ENCODE measurements at regions not wholly inside any gene's neighbourhood (a gene's known extent, or its start where the extent isn't known, plus 50 kb on each side); places are given as distances from the start of the nearest gene placed in this dataset.

DNA sequence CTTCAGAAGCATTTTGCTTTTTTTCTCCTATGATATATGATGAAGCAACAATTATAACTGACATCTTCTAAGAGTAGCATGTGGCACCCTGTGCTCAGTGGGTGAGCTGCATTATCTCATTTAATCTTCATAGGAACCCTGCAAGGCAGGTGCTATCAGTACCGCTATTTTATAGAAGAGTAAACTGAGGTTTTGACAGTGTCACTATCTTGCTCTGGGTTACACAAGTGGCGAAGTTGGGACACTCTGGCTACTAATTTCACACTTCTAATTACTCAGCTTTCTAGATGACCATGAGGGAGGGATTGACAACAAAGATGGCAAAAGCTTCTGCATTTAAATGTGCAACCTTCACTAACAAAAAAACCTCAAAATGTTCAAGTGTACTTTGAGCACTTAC lies 76.9 kb upstream of the CAMK2D start:
- CTCF ChIA-PET, result no interaction called here
- ATAC-seq (no peak), DNase-seq (ENCODE audit: low read depth, low spot score) (no peak)
- H3K4me3 ChIP-seq (ENCODE audit: low read depth in 2 of 2, low read length in 2 of 2), result no peak overlapping the region
- no peak overlapping the region for H3K27ac ChIP-seq (ENCODE audit: low read length)
- in situ Hi-C loops (cut with HindIII; ENCODE audit: low pct_unique_long_range_greater_than_20kb, low sequenced_read_pairs) (no loop called here), intact Hi-C loops (cut with micrococcal nuclease; ENCODE audit: unreplicated experiment) (no loop called here)
- H3K36me3 ChIP-seq (ENCODE audit: control insufficient read depth, insufficient read depth, low read length), result no peaks in the 10 kb centered on the region
- no peaks in the 10 kb centered on the region for H3K9me3 ChIP-seq (ENCODE audit: control insufficient read depth, insufficient read depth, low read depth, low read length)
- H3K4me1 ChIP-seq (ENCODE audit: control insufficient read depth, insufficient read depth, low read length), result no peaks in the 10 kb centered on the region
- TF ChIP-seq SIN3A (IDR thresholded peaks at IDR 0.05; ENCODE audit: borderline replicate concordance, insufficient read depth, low read depth, low read length) (no peak), TCF7L2 (IDR thresholded peaks at IDR 0.05; ENCODE audit: low read depth, low read length) (no peak), POLR2AphosphoS5 (IDR thresholded peaks at IDR 0.05; ENCODE audit: low read depth, low read length) (no peak)
- TF ChIP-seq, protein P1, sequence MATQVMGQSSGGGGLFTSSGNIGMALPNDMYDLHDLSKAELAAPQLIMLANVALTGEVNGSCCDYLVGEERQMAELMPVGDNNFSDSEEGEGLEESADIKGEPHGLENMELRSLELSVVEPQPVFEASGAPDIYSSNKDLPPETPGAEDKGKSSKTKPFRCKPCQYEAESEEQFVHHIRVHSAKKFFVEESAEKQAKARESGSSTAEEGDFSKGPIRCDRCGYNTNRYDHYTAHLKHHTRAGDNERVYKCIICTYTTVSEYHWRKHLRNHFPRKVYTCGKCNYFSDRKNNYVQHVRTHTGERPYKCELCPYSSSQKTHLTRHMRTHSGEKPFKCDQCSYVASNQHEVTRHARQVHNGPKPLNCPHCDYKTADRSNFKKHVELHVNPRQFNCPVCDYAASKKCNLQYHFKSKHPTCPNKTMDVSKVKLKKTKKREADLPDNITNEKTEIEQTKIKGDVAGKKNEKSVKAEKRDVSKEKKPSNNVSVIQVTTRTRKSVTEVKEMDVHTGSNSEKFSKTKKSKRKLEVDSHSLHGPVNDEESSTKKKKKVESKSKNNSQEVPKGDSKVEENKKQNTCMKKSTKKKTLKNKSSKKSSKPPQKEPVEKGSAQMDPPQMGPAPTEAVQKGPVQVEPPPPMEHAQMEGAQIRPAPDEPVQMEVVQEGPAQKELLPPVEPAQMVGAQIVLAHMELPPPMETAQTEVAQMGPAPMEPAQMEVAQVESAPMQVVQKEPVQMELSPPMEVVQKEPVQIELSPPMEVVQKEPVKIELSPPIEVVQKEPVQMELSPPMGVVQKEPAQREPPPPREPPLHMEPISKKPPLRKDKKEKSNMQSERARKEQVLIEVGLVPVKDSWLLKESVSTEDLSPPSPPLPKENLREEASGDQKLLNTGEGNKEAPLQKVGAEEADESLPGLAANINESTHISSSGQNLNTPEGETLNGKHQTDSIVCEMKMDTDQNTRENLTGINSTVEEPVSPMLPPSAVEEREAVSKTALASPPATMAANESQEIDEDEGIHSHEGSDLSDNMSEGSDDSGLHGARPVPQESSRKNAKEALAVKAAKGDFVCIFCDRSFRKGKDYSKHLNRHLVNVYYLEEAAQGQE (IDR thresholded peaks at IDR 0.05; ENCODE audit: insufficient read depth in 1 of 2, low read depth in 2 of 2, low read length in 1 of 2), result no peak
- TF ChIP-seq, protein P2, sequence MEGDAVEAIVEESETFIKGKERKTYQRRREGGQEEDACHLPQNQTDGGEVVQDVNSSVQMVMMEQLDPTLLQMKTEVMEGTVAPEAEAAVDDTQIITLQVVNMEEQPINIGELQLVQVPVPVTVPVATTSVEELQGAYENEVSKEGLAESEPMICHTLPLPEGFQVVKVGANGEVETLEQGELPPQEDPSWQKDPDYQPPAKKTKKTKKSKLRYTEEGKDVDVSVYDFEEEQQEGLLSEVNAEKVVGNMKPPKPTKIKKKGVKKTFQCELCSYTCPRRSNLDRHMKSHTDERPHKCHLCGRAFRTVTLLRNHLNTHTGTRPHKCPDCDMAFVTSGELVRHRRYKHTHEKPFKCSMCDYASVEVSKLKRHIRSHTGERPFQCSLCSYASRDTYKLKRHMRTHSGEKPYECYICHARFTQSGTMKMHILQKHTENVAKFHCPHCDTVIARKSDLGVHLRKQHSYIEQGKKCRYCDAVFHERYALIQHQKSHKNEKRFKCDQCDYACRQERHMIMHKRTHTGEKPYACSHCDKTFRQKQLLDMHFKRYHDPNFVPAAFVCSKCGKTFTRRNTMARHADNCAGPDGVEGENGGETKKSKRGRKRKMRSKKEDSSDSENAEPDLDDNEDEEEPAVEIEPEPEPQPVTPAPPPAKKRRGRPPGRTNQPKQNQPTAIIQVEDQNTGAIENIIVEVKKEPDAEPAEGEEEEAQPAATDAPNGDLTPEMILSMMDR (IDR thresholded peaks at IDR 0.05), result no peak
- POLR2A ChIA-PET, result no interaction called here
- H3K27me3 ChIP-seq (ENCODE audit: control insufficient read depth, insufficient read depth, low read length), result no peaks in the 10 kb centered on the region
- no TSS peak for BruUV-seq (replicated peaks)

DNA sequence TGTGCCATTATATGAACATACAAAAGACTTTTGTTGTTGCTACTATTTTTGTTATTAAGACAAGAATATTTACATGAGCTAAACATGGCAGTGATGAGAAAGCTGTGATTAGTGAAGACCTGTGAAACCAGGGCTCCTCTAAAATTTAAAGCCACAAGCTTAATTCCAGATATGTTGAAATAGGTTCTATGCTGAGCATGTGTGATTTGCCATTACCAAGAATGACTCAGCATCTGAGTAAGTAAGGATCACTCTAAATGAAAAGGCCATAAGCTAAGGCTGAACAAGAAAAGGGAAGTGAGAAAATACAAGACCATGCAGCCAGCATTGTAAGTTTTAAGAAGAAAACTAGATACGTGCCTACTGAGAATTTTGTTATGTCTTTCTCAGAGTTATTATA lies 75.9 kb upstream of the CAMK2D start:
- Histone ChIP-seq H3K4me1 (ENCODE audit: control insufficient read depth, insufficient read depth, low read length) (no peaks in the 10 kb centered on the region), H3K4me3 (ENCODE audit: low read depth in 2 of 2, low read length in 2 of 2) (no peak overlapping the region), H3K36me3 (ENCODE audit: control insufficient read depth, insufficient read depth, low read length) (no peaks in the 10 kb centered on the region), H3K27ac (ENCODE audit: low read length) (no peak overlapping the region), H3K27me3 (ENCODE audit: control insufficient read depth, insufficient read depth, low read length) (no peaks in the 10 kb centered on the region), H3K9me3 (ENCODE audit: control insufficient read depth, insufficient read depth, low read depth, low read length) (no peaks in the 10 kb centered on the region)
- intact Hi-C loops (cut with micrococcal nuclease; ENCODE audit: unreplicated experiment) (no loop called here), in situ Hi-C loops (cut with HindIII; ENCODE audit: low pct_unique_long_range_greater_than_20kb, low sequenced_read_pairs) (no loop called here)
- POLR2A ChIA-PET, result no interaction called here
- DNase-seq (ENCODE audit: low read depth, low spot score) (peak; percentile 2), ATAC-seq (no peak)
- TF ChIP-seq, protein P2 (IDR thresholded peaks at IDR 0.05), result no peak
- no peak for TF ChIP-seq TCF7L2 (IDR thresholded peaks at IDR 0.05; ENCODE audit: low read depth, low read length)
- no peak for TF ChIP-seq SIN3A (IDR thresholded peaks at IDR 0.05; ENCODE audit: borderline replicate concordance, insufficient read depth, low read depth, low read length)
- TF ChIP-seq POLR2AphosphoS5 (IDR thresholded peaks at IDR 0.05; ENCODE audit: low read depth, low read length), result no peak
- TF ChIP-seq, protein P1 (IDR thresholded peaks at IDR 0.05; ENCODE audit: insufficient read depth in 1 of 2, low read depth in 2 of 2, low read length in 1 of 2), result no peak
- no TSS peak for BruUV-seq (replicated peaks)
- CTCF ChIA-PET, result no interaction called here
